IMR-90 (cell line): ENCODE measurements at regions not wholly inside any gene's neighbourhood (a gene's known extent, or its start where the extent isn't known, plus 50 kb on each side); places are given as distances from the start of the nearest gene placed in this dataset.

ENCODE experiments used
- ATAC-seq: fragments of 200-7000 bp; cut with Tn5 transposase; 2 replicates; pipeline ENCODE4 v1.9.1; 2020; ENCODE audit warnings: low read depth, mild to moderate bottlenecking, moderate library complexity
- BruUV-seq: library from RNA; stranded (reverse); fragments of 400-500 nt; replicated peaks from 2 replicates; lab custom pipeline; 2021; lab: Mats Ljungman, UMichigan
- CTCF ChIA-PET: fragments of 300-600 bp; formaldehyde crosslinking; extraction: SDS; loops from one replicate; lab custom pipeline; 2021; ENCODE audit warnings: antibody characterized with exemption; lab: Yijun Ruan, JAX
- POLR2A ChIA-PET: fragments of 300-600 bp; sonication (Branson Sonifier 250); formaldehyde crosslinking; loops from one replicate; lab custom pipeline; 2022; ENCODE audit warnings: antibody characterized with exemption; ENCODE audit not compliant: unreplicated experiment; lab: Charles Lee
- DNase-seq: peaks from one replicate; pipeline ENCODE4 v3.0.0; 2013
- H2AFZ ChIP-seq: replicated peaks from 2 replicates; pipeline ENCODE3; 2013; ENCODE audit warnings: low read length, mild to moderate bottlenecking; ENCODE audit not compliant: poor library complexity
- H2AK5ac ChIP-seq: 2 replicates; pipeline ENCODE4 v1.6.1; 2013; ENCODE audit warnings: low read depth, low read length, inconsistent platforms
- H2AK9ac ChIP-seq: replicated peaks from 2 replicates; pipeline ENCODE3; 2013; ENCODE audit warnings: mild to moderate bottlenecking, low read depth, low read length, moderate library complexity; ENCODE audit not compliant: poor library complexity
- H2BK120ac ChIP-seq: 2 replicates; pipeline ENCODE4 v1.6.1; 2013; ENCODE audit warnings: low read depth, low read length, inconsistent platforms
- H2BK15ac ChIP-seq: 3 replicates; pipeline ENCODE4 v1.6.1; 2013; ENCODE audit warnings: low read depth, low read length, inconsistent platforms
- H2BK20ac ChIP-seq: 2 replicates; pipeline ENCODE4 v1.6.1; 2013; ENCODE audit warnings: low read depth, mild to moderate bottlenecking, inconsistent platforms, low read length, moderate library complexity
- H2BK5ac ChIP-seq: 2 replicates; pipeline ENCODE4 v1.6.1; 2013; ENCODE audit warnings: mild to moderate bottlenecking, low read depth, low read length, inconsistent platforms; ENCODE audit not compliant: poor library complexity, severe bottlenecking
- H3K14ac ChIP-seq: replicated peaks from 2 replicates; pipeline ENCODE4 v1.6.1; 2013; ENCODE audit warnings: low read depth, low read length, inconsistent platforms
- H3K18ac ChIP-seq: 2 replicates; pipeline ENCODE4 v1.6.1; 2013; ENCODE audit warnings: low read depth, low read length, control low read depth
- H3K23ac ChIP-seq: 2 replicates; pipeline ENCODE4 v1.6.1; 2013; ENCODE audit warnings: low read depth, low read length, inconsistent platforms
- H3K27ac ChIP-seq: 2 replicates; pipeline ENCODE4 v1.5.1; 2013; ENCODE audit warnings: mild to moderate bottlenecking, control low read depth, low read length; ENCODE audit not compliant: insufficient read depth
- H3K27me3 ChIP-seq: 2 replicates; pipeline ENCODE4 v1.6.1; 2013; ENCODE audit warnings: low read length; ENCODE audit not compliant: control insufficient read depth, insufficient read depth
- H3K36me3 ChIP-seq: 2 replicates; pipeline ENCODE4 v1.6.1; 2013; ENCODE audit warnings: low read length, mixed read lengths; ENCODE audit not compliant: control insufficient read depth, insufficient read depth
- H3K4ac ChIP-seq: 2 replicates; pipeline ENCODE4 v1.6.1; 2013; ENCODE audit warnings: low read depth, low read length, inconsistent platforms
- H3K4me1 ChIP-seq: 2 replicates; pipeline ENCODE4 v1.6.1; 2013; ENCODE audit warnings: low read length, mixed read lengths; ENCODE audit not compliant: control insufficient read depth, insufficient read depth
- H3K4me2 ChIP-seq: 2 replicates; pipeline ENCODE4 v1.6.1; 2013; ENCODE audit warnings: low read depth, mild to moderate bottlenecking, control low read depth, low read length, moderate library complexity
- H3K4me3 ChIP-seq: 2 replicates; pipeline ENCODE4 v1.5.1; 2013; ENCODE audit warnings: low read depth, mild to moderate bottlenecking, control low read depth, low read length, moderate library complexity; ENCODE audit not compliant: insufficient read depth
- H3K56ac ChIP-seq: 2 replicates; pipeline ENCODE4 v1.6.1; 2013; ENCODE audit warnings: low read length, inconsistent platforms; ENCODE audit not compliant: insufficient read depth; ENCODE audit errors: extremely low read depth
- H3K79me1 ChIP-seq, 2 experiments: 2 replicates each; pipeline ENCODE4 v1.6.1; 2013; ENCODE audit warnings: low read length in 2 of 2, inconsistent platforms in 1 of 2, low read depth in 1 of 2
- H3K9ac ChIP-seq: 2 replicates; pipeline ENCODE4 v1.6.1; 2013; ENCODE audit warnings: low read depth, low read length, control low read depth
- H3K9me1 ChIP-seq: 2 replicates; pipeline ENCODE4 v1.6.1; 2013; ENCODE audit warnings: low read length, inconsistent platforms; ENCODE audit not compliant: insufficient read depth
- H3K9me3 ChIP-seq: 2 replicates; pipeline ENCODE4 v1.6.1; 2013; ENCODE audit warnings: low read length; ENCODE audit not compliant: control insufficient read depth, insufficient read depth
- H4K20me1 ChIP-seq: 2 replicates; pipeline ENCODE4 v1.6.1; 2013; ENCODE audit warnings: low read length, inconsistent platforms; ENCODE audit not compliant: insufficient read depth
- H4K5ac ChIP-seq: 2 replicates; pipeline ENCODE4 v1.6.1; 2013; ENCODE audit warnings: mild to moderate bottlenecking, low read depth, low read length, control low read depth
- H4K8ac ChIP-seq, 2 experiments: 2 replicates each; pipeline ENCODE4 v1.6.1; 2013; ENCODE audit warnings: low read depth in 2 of 2, low read length in 2 of 2, control low read depth in 1 of 2, inconsistent platforms in 1 of 2
- H4K91ac ChIP-seq: 2 replicates; pipeline ENCODE4 v1.6.1; 2013; ENCODE audit warnings: low read depth, low read length, inconsistent platforms; ENCODE audit not compliant: insufficient read depth
- BHLHE40 ChIP-seq: fragments of 150-350 bp; IDR thresholded peaks from 2 replicates; pipeline ENCODE4 v1.6.1; 2016; ENCODE audit warnings: mild to moderate bottlenecking, low read depth, low read length
- CEBPB ChIP-seq: IDR thresholded peaks from 2 replicates; pipeline ENCODE4 v1.6.1; 2012; ENCODE audit warnings: low read depth, low read length, improper control_type of control experiment
- CHD1 ChIP-seq: IDR thresholded peaks from 2 replicates; pipeline ENCODE4 v1.6.1; 2012; ENCODE audit warnings: low read depth, low read length, improper control_type of control experiment
- CTCF ChIP-seq: conservative IDR thresholded peaks from 2 replicates; pipeline ENCODE4 v1.5.1; 2012; ENCODE audit warnings: mild to moderate bottlenecking, low read depth, low read length, improper control_type of control experiment
- ELK1 ChIP-seq: fragments of 150-350 bp; IDR thresholded peaks from 2 replicates; pipeline ENCODE4 v1.6.1; 2016; ENCODE audit warnings: low read depth, mild to moderate bottlenecking, low read length, moderate library complexity, borderline replicate concordance
- FOS ChIP-seq: fragments of 150-350 bp; IDR thresholded peaks from 2 replicates; pipeline ENCODE4 v1.6.1; 2016; ENCODE audit warnings: low read depth, low read length
- MAFK ChIP-seq: IDR thresholded peaks from 2 replicates; pipeline ENCODE4 v1.6.1; 2012; ENCODE audit warnings: low read depth, low read length, improper control_type of control experiment
- MAZ ChIP-seq: IDR thresholded peaks from 2 replicates; pipeline ENCODE4 v1.6.1; 2012; ENCODE audit warnings: low read depth, mild to moderate bottlenecking, low read length, improper control_type of control experiment, moderate library complexity, borderline replicate concordance
- MXI1 ChIP-seq: IDR thresholded peaks from 2 replicates; pipeline ENCODE4 v1.6.1; 2012; ENCODE audit warnings: low read depth, mild to moderate bottlenecking, low read length, moderate library complexity, borderline replicate concordance
- NFE2L2 ChIP-seq: fragments of 150-350 bp; IDR thresholded peaks from 2 replicates; pipeline ENCODE4 v1.6.1; 2016; ENCODE audit warnings: low read depth, mild to moderate bottlenecking, low read length
- POLR2A ChIP-seq: IDR thresholded peaks from 2 replicates; pipeline ENCODE4 v1.6.1; 2012; ENCODE audit warnings: mild to moderate bottlenecking, low read depth, low read length
- RAD21 ChIP-seq: IDR thresholded peaks from 2 replicates; pipeline ENCODE4 v1.6.1; 2012; ENCODE audit warnings: low read length, improper control_type of control experiment
- RCOR1 ChIP-seq: IDR thresholded peaks from 2 replicates; pipeline ENCODE4 v1.6.1; 2012; ENCODE audit warnings: mild to moderate bottlenecking, low read length, improper control_type of control experiment; ENCODE audit not compliant: insufficient replicate concordance
- RFX5 ChIP-seq: IDR thresholded peaks from 2 replicates; pipeline ENCODE4 v1.8.0; 2012; ENCODE audit warnings: low read depth, mild to moderate bottlenecking, low read length, moderate library complexity
- SMC3 ChIP-seq: fragments of 150-350 bp; IDR thresholded peaks from 2 replicates; pipeline ENCODE4 v1.6.1; 2016; ENCODE audit warnings: low read depth, mild to moderate bottlenecking, antibody characterized with exemption, low read length, moderate library complexity
- USF2 ChIP-seq: fragments of 150-350 bp; IDR thresholded peaks from 2 replicates; pipeline ENCODE4 v1.6.1; 2017; ENCODE audit warnings: mild to moderate bottlenecking, antibody characterized with exemption, low read length, low read depth
- WGBS, 2 experiments: methylation state at CpG; one replicate each; pipeline versions ENCODE4 v1.1.5 to v1.1.7; 2013; ENCODE audit warnings: missing lambda C conversion rate in 2 of 2; ENCODE audit not compliant: insufficient read length in 1 of 2; ENCODE audit errors: extremely low coverage in 2 of 2; 5-methylcytosine and 5-hydroxymethylcytosine counted together
- dilution Hi-C: fragments of 300-500 bp; cut with HindIII; formaldehyde crosslinking; loops from one replicate; pipeline ENCODE4 v1.14.3; 2018; ENCODE audit warnings: low sequenced_read_pairs; ENCODE audit not compliant: unreplicated experiment
- in situ Hi-C: fragments of 300-500 bp; cut with MboI; formaldehyde crosslinking; loops from 3 replicates; pipeline ENCODE4 v1.14.3; 2019; ENCODE audit warnings: low sequenced_read_pairs, inconsistent platforms, mixed read lengths
- intact Hi-C: fragments of 100-400 bp; cut with micrococcal nuclease; formaldehyde crosslinking; loops from 2 replicates; pipeline ENCODE4 v1.10.0; 2022

GRCh38 chr12:87381742-87382141, 647.5 kb downstream of the C12orf50 start:
- Histone ChIP-seq H3K9me3 (no peaks in the 10 kb centered on the region), H4K20me1 (no peaks in the 10 kb centered on the region), H2AK9ac (no peak overlapping the region), H2BK5ac (no peak overlapping the region), H2AK5ac (no peak overlapping the region), H3K4ac (no peak overlapping the region), H3K23ac (no peak overlapping the region), H3K4me1 (no peaks in the 10 kb centered on the region), H2BK15ac (no peak overlapping the region), H4K5ac (no peak overlapping the region), H3K4me2 (no peak overlapping the region), H3K9ac (no peak overlapping the region), H3K14ac (no peak overlapping the region), H3K36me3 (no peaks in the 10 kb centered on the region), H3K79me1 (no peaks in the 10 kb centered on the region), H4K91ac (no peak overlapping the region), H3K27ac (no peak overlapping the region), H3K9me1 (no peaks in the 10 kb centered on the region), H3K18ac (no peak overlapping the region), H4K8ac (no peak overlapping the region), H2BK120ac (no peak overlapping the region), H2AFZ (no peak overlapping the region), H3K4me3 (no peak overlapping the region), H3K27me3 (no peaks in the 10 kb centered on the region; the same call in 1 of the 2 replicates), H2BK20ac (no peak overlapping the region), H3K56ac (no peak overlapping the region)
- DNase-seq (no peak), ATAC-seq (no peak)
- ChIA-PET POLR2A (no interaction called here), CTCF (no interaction called here)
- no TSS peak for BruUV-seq
- intact Hi-C loops (no loop called here), dilution Hi-C loops (no loop called here), in situ Hi-C loops (no loop called here)
- no CpG with 5 or more reads among the region's 1 CpG for WGBS, 2 experiments
- TF ChIP-seq MAZ: no peak
- TF ChIP-seq RFX5: no peak
- no peak for TF ChIP-seq POLR2A
- TF ChIP-seq BHLHE40: no peak
- no peak for TF ChIP-seq USF2
- TF ChIP-seq CTCF: no peak
- no peak for TF ChIP-seq ELK1
- TF ChIP-seq CHD1: no peak
- no peak for TF ChIP-seq NFE2L2
- no peak for TF ChIP-seq RCOR1
- no peak for TF ChIP-seq RAD21
- TF ChIP-seq FOS: no peak
- no peak for TF ChIP-seq SMC3
- no peak for TF ChIP-seq CEBPB
- TF ChIP-seq MXI1: no peak
- TF ChIP-seq MAFK: no peak
